ENCODE measurements at regions not wholly inside any gene's neighbourhood (a gene's known extent, or its start where the extent isn't known, plus 50 kb on each side); places are given as distances from the start of the nearest gene placed in this dataset.

GRCh38 chr6:56843476-56844349 is 111.2 kb upstream of the BEND6 start:
- TF ChIP-seq CTCF (IDR thresholded peaks at IDR 0.05; ENCODE audit: insufficient read depth, low read length) (peak; percentile 10), GABPA (IDR thresholded peaks at IDR 0.05; ENCODE audit: low read depth) (no peak), POLR2AphosphoS5 (IDR thresholded peaks at IDR 0.05; ENCODE audit: low read depth) (no peak), REST (IDR thresholded peaks at IDR 0.05; ENCODE audit: insufficient replicate concordance, low read depth) (no peak)
